Uterus (tissue), 3 donors: ENCODE measurements at regions not wholly inside any gene's neighbourhood (a gene's known extent, or its start where the extent isn't known, plus 50 kb on each side); places are given as distances from the start of the nearest gene placed in this dataset.
A peak's percentile ranks its signal among the peaks of the same experiment; 100 is the strongest.

Source experiments
- DNase-seq, 2 donors: peaks; one replicate each; pipeline ENCODE4 v3.0.0-alpha.2; 2019 to 2020
- H3K27ac ChIP-seq, 2 donors: fragments of 200-600 bp; sonication (generic); 1 replicate in 1 of 2; 2 replicates in 1 of 2; pipeline ENCODE4 v1.5.1; 2016 to 2018
- H3K27me3 ChIP-seq, 2 donors: fragments of 200-600 bp; sonication (generic); one replicate each; pipeline ENCODE4 v1.5.1; 2018 to 2019; ENCODE audit warnings: control low read depth in 1 of 2
- H3K36me3 ChIP-seq, 2 donors: fragments of 200-600 bp; sonication (generic); one replicate each; pipeline ENCODE4 v1.5.1; 2019; ENCODE audit warnings: control low read depth in 1 of 2
- H3K4me1 ChIP-seq, 2 donors: fragments of 200-600 bp; sonication (generic); one replicate each; pipeline ENCODE4 v1.5.1; 2018 to 2019; ENCODE audit warnings: control low read depth in 1 of 2
- H3K4me3 ChIP-seq, 2 donors: fragments of 200-600 bp; sonication (generic); 1 replicate in 1 of 2; 2 replicates in 1 of 2; pipeline ENCODE4 v1.5.1; 2018 to 2019; ENCODE audit warnings: mild to moderate bottlenecking in 1 of 2
- H3K9me3 ChIP-seq, 2 donors: fragments of 200-600 bp; sonication (generic); one replicate each; pipeline ENCODE4 v1.5.1; 2019; ENCODE audit warnings: control low read depth in 1 of 2
- POLR2A ChIP-seq, 2 donors: fragments of 450-650 bp; IDR thresholded peaks; one replicate each; pipeline ENCODE4 v1.6.1; 2016; ENCODE audit warnings: antibody characterized with exemption in 2 of 2, mild to moderate bottlenecking in 1 of 2, moderate library complexity in 1 of 2
- intact Hi-C: fragments of 100-400 bp; cut with DNase I; formaldehyde crosslinking; loops from one replicate; pipeline ENCODE4 v1.15.1; 2023; ENCODE audit warnings: low total_unique reads
- TF ChIP-seq, protein P1 (sequence below), 4 experiments: fragments of 200-600 bp in 2 of 4; fragments of 450-650 bp in 2 of 4; sonication (generic) in 2 of 4; IDR thresholded peaks; one replicate each; pipeline ENCODE4 v1.5.1; 2016 to 2019; ENCODE audit warnings: antibody characterized with exemption in 4 of 4, mild to moderate bottlenecking in 2 of 4, moderate library complexity in 1 of 4
- donor health status: DM: yes; HTN: yes; CAD: no.

DNA sequence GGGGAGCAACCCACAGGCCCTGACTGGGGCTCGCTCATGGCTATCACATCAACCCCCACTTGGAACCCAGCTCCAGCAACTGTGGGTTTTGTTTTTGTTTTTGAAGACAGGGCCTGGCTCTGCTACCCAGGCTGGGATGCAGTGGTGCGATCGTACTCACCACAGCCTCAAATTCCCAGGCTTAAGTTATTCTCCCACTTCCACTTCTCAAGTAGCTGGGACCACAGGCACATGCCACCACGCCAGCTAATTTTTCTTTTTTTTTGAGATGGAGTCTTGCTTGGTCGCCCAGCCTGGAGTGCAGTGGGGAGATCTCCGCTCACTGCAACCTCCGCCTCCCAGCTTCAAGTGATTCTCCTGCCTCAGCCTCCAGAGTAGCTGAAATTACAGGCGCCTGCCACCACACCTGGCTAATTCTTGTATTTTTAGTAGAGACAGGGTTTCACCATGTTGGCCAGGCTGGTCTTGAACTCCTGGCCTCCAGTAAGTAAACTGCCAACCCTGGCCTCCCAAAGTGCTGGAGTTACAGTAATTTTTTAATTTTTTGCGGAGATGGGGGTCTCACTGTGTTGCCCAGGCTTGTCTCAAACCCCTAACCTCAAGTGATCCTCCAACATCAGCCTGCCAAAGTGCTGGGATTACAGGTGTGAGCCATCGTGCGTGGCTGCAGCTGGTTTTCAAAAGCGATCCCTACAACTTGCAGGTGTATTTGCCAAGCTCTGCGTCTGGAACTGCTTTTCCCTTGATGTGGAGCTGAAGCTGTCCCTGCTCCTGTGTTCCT, 228.7 kb downstream of the SKIDA1 start:
- H3K27me3 ChIP-seq, result no peaks in the 10 kb centered on the region
- H3K9me3 ChIP-seq, result no peaks in the 10 kb centered on the region
- intact Hi-C loops, result no loop called here
- no peak for DNase-seq
- no peak overlapping the region for H3K4me3 ChIP-seq
- TF ChIP-seq POLR2A (IDR thresholded peaks at IDR 0.05), result no peak
- TF ChIP-seq, protein P1, sequence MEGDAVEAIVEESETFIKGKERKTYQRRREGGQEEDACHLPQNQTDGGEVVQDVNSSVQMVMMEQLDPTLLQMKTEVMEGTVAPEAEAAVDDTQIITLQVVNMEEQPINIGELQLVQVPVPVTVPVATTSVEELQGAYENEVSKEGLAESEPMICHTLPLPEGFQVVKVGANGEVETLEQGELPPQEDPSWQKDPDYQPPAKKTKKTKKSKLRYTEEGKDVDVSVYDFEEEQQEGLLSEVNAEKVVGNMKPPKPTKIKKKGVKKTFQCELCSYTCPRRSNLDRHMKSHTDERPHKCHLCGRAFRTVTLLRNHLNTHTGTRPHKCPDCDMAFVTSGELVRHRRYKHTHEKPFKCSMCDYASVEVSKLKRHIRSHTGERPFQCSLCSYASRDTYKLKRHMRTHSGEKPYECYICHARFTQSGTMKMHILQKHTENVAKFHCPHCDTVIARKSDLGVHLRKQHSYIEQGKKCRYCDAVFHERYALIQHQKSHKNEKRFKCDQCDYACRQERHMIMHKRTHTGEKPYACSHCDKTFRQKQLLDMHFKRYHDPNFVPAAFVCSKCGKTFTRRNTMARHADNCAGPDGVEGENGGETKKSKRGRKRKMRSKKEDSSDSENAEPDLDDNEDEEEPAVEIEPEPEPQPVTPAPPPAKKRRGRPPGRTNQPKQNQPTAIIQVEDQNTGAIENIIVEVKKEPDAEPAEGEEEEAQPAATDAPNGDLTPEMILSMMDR (IDR thresholded peaks at IDR 0.05), result no peak
- no peak overlapping the region for H3K27ac ChIP-seq
- H3K36me3 ChIP-seq, result no peaks in the 10 kb centered on the region
- H3K4me1 ChIP-seq, result no peaks in the 10 kb centered on the region

DNA sequence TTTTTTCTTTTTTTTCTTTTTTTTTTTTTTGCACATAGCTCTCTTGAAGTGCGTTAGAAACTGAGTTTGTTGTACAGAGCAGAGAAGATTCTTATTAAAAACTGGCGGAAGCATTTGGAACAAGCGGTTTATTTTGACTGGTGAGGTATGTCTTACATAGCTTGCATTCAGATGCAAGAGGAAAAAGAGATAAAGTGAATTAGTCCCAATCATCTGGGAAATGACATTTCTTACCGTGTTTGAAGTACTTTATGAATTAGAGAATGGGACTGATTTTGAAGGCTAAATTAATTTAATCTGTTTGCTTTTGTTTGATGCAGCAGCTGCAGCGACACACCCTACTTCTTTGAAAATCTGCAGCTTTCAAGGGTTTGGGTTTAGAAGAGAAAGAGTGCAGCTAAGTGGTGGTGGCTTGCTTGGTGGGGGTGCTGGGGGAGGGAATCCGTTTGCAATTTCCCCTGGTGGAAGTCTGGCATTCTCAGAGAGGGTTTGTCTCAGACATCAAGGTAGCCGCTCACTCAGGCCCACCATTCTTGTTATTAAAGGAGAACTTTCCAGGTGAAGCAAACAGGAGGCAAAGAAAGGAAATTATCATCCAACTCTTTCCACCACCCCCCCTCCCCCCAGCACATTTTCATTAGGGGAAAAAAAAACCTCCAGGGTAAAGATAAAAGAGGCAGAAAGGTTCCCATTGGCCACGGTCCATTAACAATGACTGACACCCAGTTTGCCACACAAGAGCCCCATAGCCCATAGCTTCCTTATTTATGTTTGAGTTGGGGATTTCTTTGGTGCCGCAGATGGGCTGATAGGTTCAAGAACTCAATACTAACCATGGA, 231.7 kb downstream of the SKIDA1 start:
- H3K4me3 ChIP-seq, result no peak overlapping the region
- no peak overlapping the region for H3K27ac ChIP-seq
- no peaks in the 10 kb centered on the region for H3K9me3 ChIP-seq
- no peaks in the 10 kb centered on the region for H3K36me3 ChIP-seq
- no peaks in the 10 kb centered on the region for H3K4me1 ChIP-seq
- intact Hi-C loops, result no loop called here
- H3K27me3 ChIP-seq, result no peaks in the 10 kb centered on the region
- TF ChIP-seq, protein P1 (IDR thresholded peaks at IDR 0.05), result no peak
- no peak for TF ChIP-seq POLR2A (IDR thresholded peaks at IDR 0.05)
- DNase-seq, result no peak

DNA sequence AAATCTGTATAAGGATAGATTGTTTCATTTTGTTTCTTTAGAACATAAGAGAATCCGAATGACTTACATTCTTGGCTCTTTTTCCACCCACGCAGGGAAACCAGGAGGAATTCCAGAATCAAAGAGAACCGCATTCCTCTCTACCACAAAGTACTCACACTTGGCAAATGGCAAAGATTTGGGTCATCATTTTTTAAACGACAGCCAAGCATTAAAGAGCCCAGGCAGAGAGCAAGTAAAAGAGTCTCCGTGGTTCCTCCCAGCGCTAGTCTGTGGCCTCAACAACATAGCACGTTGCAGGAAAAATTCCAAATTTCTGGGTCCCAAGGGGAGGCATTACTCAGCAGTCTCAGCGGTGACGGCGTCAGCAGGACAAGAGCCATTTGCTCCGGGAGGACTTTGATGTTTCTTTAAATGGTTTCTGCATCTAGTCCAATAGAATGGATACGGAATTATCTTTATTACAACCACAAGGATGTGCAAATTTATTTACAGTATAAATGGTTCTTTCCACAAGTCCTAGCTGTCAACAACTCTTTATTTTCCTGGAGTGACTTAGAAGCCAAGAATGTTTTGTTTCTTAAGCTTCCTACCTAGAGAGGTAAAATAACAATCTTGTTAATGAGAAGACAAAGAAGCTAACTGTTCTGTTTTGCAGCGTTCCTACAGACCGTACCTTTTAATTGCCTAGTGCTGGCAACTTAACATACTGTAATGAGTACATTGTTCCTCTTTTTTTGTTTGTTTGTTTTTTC, 232.5 kb downstream of the SKIDA1 start:
- peak overlapping the region in 1 of 2 donors; percentile 14 for H3K4me3 ChIP-seq
- intact Hi-C loops, result no loop called here
- H3K27me3 ChIP-seq, result no peaks in the 10 kb centered on the region
- TF ChIP-seq, protein P1 (IDR thresholded peaks at IDR 0.05), result no peak
- TF ChIP-seq POLR2A (IDR thresholded peaks at IDR 0.05), result no peak
- peak; percentile 67 to 71 for DNase-seq
- peak overlapping the region; percentile 23 to 59 for H3K27ac ChIP-seq
- no peaks in the 10 kb centered on the region for H3K36me3 ChIP-seq
- H3K4me1 ChIP-seq, result no peaks in the 10 kb centered on the region
- no peaks in the 10 kb centered on the region for H3K9me3 ChIP-seq

DNA sequence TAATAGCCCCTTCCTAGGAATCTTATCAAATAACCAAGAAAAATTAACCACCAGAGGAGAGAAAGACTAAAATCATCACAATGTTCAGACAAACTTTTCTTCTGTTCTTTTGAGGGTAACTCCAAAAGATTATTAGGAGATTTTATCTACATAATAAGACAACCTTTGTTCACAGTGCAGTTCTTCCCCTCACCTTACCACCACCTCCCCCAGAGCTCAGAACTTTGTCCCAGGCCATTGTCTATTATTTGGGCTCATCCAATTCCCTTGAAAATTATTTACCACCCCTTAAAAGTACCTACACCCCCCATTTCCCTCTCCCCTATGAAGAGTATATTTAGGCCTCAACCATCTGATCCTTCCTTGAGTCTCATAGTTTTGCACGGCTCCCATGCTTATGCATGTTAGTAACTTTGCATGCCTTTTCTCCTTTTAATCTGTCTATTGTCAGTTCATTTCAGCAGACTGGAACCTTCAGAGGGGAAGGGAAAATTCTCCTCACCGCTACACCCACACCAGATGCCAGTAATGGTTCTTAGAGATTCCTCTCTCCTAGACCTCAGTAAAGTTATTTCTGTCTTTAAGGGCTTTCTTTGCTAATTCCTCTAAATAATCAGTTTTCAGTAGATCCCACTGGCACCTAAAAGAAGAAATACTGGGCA, 234.9 kb downstream of the SKIDA1 start:
- H3K36me3 ChIP-seq, result no peaks in the 10 kb centered on the region
- H3K4me3 ChIP-seq, result no peak overlapping the region
- TF ChIP-seq, protein P1 (IDR thresholded peaks at IDR 0.05), result no peak
- TF ChIP-seq POLR2A (IDR thresholded peaks at IDR 0.05), result no peak
- DNase-seq, result no peak
- H3K27me3 ChIP-seq, result no peaks in the 10 kb centered on the region
- no peaks in the 10 kb centered on the region for H3K9me3 ChIP-seq
- no peak overlapping the region for H3K27ac ChIP-seq
- no peaks in the 10 kb centered on the region for H3K4me1 ChIP-seq
- intact Hi-C loops, result no loop called here
